Psoas muscle (tissue), 7 donors: ENCODE measurements at regions not wholly inside any gene's neighbourhood (a gene's known extent, or its start where the extent isn't known, plus 50 kb on each side); places are given as distances from the start of the nearest gene placed in this dataset.

ENCODE experiments used
- ATAC-seq, 4 donors: fragments of 200-7000 bp; cut with Tn5 transposase; one replicate each; pipeline ENCODE4 v1.9.1; 2020; ENCODE audit warnings: moderate library complexity in 3 of 4, mild to moderate bottlenecking in 2 of 4
- DNase-seq, 2 donors: peaks; one replicate each; pipeline ENCODE4 v3.0.0-alpha.2; 2020
- H3K27ac ChIP-seq: fragments of 200-600 bp; one replicate; pipeline ENCODE4 v1.8.0; 2022
- H3K27me3 ChIP-seq, 3 donors: fragments of 200-600 bp in 1 of 3; one replicate each; pipeline versions ENCODE4 v1.6.1 to v1.8.0; 2013 to 2022; ENCODE audit warnings: low read length in 2 of 3, mild to moderate bottlenecking in 2 of 3, moderate library complexity in 1 of 3; ENCODE audit not compliant: insufficient read depth in 3 of 3
- H3K36me3 ChIP-seq, 2 donors: fragments of 200-600 bp in 1 of 2; one replicate each; pipeline versions ENCODE4 v1.6.1 to v1.8.0; 2013 to 2022; ENCODE audit warnings: low read depth in 1 of 2, mild to moderate bottlenecking in 1 of 2, moderate library complexity in 1 of 2; ENCODE audit not compliant: insufficient read depth in 1 of 2
- H3K4me1 ChIP-seq: fragments of 200-600 bp; one replicate; pipeline ENCODE4 v1.8.0; 2022
- H3K4me3 ChIP-seq: fragments of 200-600 bp; one replicate; pipeline ENCODE4 v1.8.0; 2022; ENCODE audit warnings: mild to moderate bottlenecking
- H3K9me3 ChIP-seq: fragments of 200-600 bp; one replicate; pipeline ENCODE4 v1.8.0; 2022
- WGBS, 3 donors: extraction: QIAGEN DNeasy Blood & Tissue Kit; methylation state at CpG; one replicate each; pipeline versions ENCODE4 v1.1.6 to v1.1.7; 2013; 5-methylcytosine and 5-hydroxymethylcytosine counted together
- intact Hi-C, 2 donors: fragments of 100-400 bp; cut with DNase I; formaldehyde crosslinking; loops; one replicate each; pipeline versions ENCODE4 v1.11.0 to v1.14.2; 2022
- TF ChIP-seq, protein P1 (sequence below): fragments of 200-600 bp; IDR thresholded peaks from one replicate; pipeline ENCODE4 v1.8.0; 2022; ENCODE audit warnings: antibody characterized with exemption
- donor health status: healthy with polysubstance abuse.
- donor health status: DM: no; HTN: no; CAD: no; lungs with moderate emphysema.
- donor health status: Bipolar disorder and iron deficiency.
- donor health status: healthy.
- donor health status: DM: yes; HTN: yes; CAD: no.
- donor health status: DM: no; HTN: no; CAD: no.
- donor health status: DM: yes; HTN: yes; CAD: no.

DNA sequence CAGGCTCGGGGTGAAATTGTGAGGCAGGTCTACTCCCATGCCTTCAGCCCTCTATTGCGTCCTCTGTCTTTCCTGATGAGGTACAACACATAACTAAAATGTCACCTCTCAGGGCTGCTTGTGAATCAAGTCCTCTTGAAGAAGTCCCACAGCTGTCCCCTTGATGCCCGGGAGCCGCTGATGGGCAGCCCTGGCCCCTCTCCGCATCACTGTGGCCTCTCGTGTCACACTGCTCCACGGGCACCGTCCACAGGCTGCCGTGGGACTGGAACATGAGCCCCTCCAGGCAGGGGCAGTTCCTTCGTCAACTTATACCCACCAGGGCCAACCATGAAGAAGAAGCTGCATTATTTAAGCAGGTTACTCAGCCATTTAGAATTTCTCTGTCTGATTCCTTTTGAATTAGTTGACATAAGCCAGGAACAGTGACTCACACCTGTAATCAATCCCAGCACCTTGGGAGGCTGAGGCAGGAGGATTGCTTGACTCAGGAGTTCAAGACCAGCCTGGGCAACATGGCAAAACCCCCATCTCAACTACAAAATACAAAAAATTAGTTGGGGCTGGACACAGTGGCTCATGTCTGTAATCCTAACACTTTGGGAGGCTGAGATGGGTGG is 58.5 kb upstream of the UBE3C start:
- Histone ChIP-seq H3K4me3 (no peak overlapping the region), H3K9me3 (no peaks in the 10 kb centered on the region), H3K36me3 (no peaks in the 10 kb centered on the region), H3K27ac (no peak overlapping the region), H3K4me1 (no peaks in the 10 kb centered on the region), H3K27me3 (peaks cover 3 to 58% (median 10%) of the 10 kb centered on the region in 3 donors)
- TF ChIP-seq, protein P1, sequence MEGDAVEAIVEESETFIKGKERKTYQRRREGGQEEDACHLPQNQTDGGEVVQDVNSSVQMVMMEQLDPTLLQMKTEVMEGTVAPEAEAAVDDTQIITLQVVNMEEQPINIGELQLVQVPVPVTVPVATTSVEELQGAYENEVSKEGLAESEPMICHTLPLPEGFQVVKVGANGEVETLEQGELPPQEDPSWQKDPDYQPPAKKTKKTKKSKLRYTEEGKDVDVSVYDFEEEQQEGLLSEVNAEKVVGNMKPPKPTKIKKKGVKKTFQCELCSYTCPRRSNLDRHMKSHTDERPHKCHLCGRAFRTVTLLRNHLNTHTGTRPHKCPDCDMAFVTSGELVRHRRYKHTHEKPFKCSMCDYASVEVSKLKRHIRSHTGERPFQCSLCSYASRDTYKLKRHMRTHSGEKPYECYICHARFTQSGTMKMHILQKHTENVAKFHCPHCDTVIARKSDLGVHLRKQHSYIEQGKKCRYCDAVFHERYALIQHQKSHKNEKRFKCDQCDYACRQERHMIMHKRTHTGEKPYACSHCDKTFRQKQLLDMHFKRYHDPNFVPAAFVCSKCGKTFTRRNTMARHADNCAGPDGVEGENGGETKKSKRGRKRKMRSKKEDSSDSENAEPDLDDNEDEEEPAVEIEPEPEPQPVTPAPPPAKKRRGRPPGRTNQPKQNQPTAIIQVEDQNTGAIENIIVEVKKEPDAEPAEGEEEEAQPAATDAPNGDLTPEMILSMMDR = no peak
- intact Hi-C loops = no loop called here
- 84 to 86% (median 86%) methylated on average over 10 of the region's 10 CpGs for WGBS, 3 donors
- ATAC-seq = no peak
- no peak for DNase-seq

DNA sequence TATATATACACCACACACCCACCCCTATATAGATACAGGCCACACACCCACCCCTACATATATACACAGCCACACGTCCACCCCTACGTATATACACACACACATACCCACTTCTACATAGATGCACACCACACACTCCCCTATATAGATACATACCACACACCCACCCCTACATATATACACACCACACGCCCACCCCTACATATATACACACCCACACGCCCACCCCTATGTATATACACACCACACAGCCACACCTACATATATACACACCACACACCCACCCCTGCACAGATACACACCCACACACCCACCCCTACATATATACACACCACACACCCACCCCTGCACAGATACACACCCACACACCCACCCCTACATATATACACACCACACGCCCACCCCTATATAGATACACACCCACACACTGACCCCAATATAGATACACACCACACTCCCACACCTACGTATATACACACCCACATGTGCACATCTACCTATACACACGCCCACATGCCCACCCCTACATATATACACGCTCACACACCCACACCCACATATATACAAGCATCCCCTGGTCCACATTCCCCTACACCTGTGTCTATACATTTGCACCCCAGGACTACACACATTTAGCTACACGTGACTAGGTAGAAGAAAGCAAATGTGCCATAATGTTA is 52.1 kb upstream of the UBE3C start:
- Histone ChIP-seq H3K27ac (no peak overlapping the region), H3K4me1 (no peaks in the 10 kb centered on the region), H3K27me3 (peaks cover 0 to 31% (median 5%) of the 10 kb centered on the region in 3 donors), H3K4me3 (no peak overlapping the region), H3K9me3 (no peaks in the 10 kb centered on the region), H3K36me3 (no peaks in the 10 kb centered on the region)
- 82 to 87% (median 87%) methylated on average over 9 of the region's 9 CpGs for WGBS, 3 donors
- intact Hi-C loops = no loop called here
- no peak for DNase-seq
- ATAC-seq = no peak
- TF ChIP-seq, protein P1 = no peak

DNA sequence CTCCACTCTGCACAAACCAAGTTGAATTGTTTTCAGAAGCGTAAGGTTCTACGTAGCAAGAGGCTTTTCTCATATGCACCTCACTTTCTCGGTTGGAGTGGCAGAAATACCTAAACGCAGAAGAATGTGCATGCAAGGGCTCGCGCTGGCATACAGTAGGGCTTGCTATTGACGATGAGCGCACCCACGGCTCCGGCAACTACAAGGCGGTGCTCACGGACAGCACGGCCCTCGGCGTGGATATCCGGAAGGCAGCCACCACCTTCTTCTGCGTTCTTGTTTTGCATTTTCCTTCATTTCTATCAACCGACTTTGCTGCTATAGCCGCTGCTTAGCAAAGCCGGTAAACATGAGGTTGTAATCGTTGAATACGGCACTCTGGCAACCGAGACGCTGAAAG is 51.1 kb upstream of the UBE3C start:
- TF ChIP-seq, protein P1 = no peak
- ATAC-seq = no peak
- no peak for DNase-seq
- no peak overlapping the region for H3K27ac ChIP-seq
- no peaks in the 10 kb centered on the region for H3K36me3 ChIP-seq
- intact Hi-C loops = no loop called here
- H3K4me3 ChIP-seq = no peak overlapping the region
- peaks cover 0 to 24% (median 4%) of the 10 kb centered on the region in 3 donors for H3K27me3 ChIP-seq
- H3K4me1 ChIP-seq = no peaks in the 10 kb centered on the region
- 85 to 89% (median 87%) methylated on average over 24 of the region's 24 CpGs for WGBS, 3 donors
- H3K9me3 ChIP-seq = no peaks in the 10 kb centered on the region

DNA sequence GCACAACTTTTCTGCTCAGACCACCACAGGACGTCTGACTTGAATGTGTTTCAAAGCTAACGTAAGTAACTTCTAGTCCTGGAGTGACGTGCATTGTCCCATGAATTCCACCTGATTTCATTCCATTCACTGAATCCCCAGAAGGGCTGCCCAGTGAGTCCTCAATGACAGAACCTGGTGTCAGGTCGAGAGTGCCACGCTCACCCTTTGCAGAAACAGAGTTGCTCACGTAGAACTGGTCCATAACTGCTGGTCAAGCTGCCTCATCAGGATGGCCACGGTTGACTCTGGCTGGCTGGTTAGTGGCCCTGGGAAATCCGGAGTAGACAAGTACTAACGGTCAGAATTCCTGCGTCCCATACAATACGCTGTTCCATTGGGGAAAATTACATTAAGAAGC is 50.6 kb upstream of the UBE3C start:
- WGBS, 3 donors = 80 to 84% (median 82%) methylated on average over 11 of the region's 11 CpGs
- no peak overlapping the region for H3K27ac ChIP-seq
- H3K4me3 ChIP-seq = no peak overlapping the region
- TF ChIP-seq, protein P1 = no peak
- DNase-seq (no peak), ATAC-seq (no peak)
- no peaks in the 10 kb centered on the region for H3K9me3 ChIP-seq
- H3K36me3 ChIP-seq = no peaks in the 10 kb centered on the region
- H3K4me1 ChIP-seq = no peaks in the 10 kb centered on the region
- peaks cover 0 to 20% (median 4%) of the 10 kb centered on the region in 3 donors for H3K27me3 ChIP-seq
- intact Hi-C loops = no loop called here
